Neuronal stem cell (in vitro differentiated cells): ENCODE measurements at regions not wholly inside any gene's neighbourhood (a gene's known extent, or its start where the extent isn't known, plus 50 kb on each side); places are given as distances from the start of the nearest gene placed in this dataset.

ENCODE experiments used
- DNase-seq: peaks from one replicate; pipeline ENCODE4 v3.0.0-alpha.2; 2013; ENCODE audit warnings: low spot score
- H2AFZ ChIP-seq: one replicate; pipeline ENCODE4 v1.6.1; 2013; ENCODE audit warnings: mild to moderate bottlenecking, low read length, inconsistent platforms
- H2AK5ac ChIP-seq: 2 replicates; pipeline ENCODE4 v1.6.1; 2013; ENCODE audit warnings: low read depth, mild to moderate bottlenecking, inconsistent platforms, low read length, moderate library complexity, mixed read lengths
- H2BK120ac ChIP-seq: 2 replicates; pipeline ENCODE4 v1.6.1; 2013; ENCODE audit warnings: low read depth, mild to moderate bottlenecking, inconsistent platforms, low read length, moderate library complexity, mixed read lengths
- H2BK12ac ChIP-seq: one replicate; pipeline ENCODE4 v1.6.1; 2013; ENCODE audit warnings: low read length, inconsistent platforms
- H2BK15ac ChIP-seq: 2 replicates; pipeline ENCODE4 v1.6.1; 2013; ENCODE audit warnings: mild to moderate bottlenecking, low read length, inconsistent platforms, mixed read lengths
- H2BK5ac ChIP-seq: one replicate; pipeline ENCODE4 v1.6.1; 2013; ENCODE audit warnings: inconsistent platforms, mild to moderate bottlenecking, low read length, moderate library complexity
- H3K14ac ChIP-seq: one replicate; pipeline ENCODE4 v1.6.1; 2013; ENCODE audit warnings: low read length, inconsistent platforms
- H3K18ac ChIP-seq: 2 replicates; pipeline ENCODE4 v1.6.1; 2013; ENCODE audit warnings: low read length, inconsistent platforms
- H3K23ac ChIP-seq: 2 replicates; pipeline ENCODE4 v1.6.1; 2013; ENCODE audit warnings: low read depth, mild to moderate bottlenecking, mixed read lengths, low read length, inconsistent platforms; ENCODE audit not compliant: poor library complexity
- H3K27ac ChIP-seq: replicated peaks from 3 replicates; pipeline ENCODE4 v1.5.1; 2013; ENCODE audit warnings: low read length, inconsistent platforms
- H3K27me3 ChIP-seq, 3 experiments: 2 replicates each; pipeline ENCODE4 v1.6.1; 2013; ENCODE audit warnings: low read length in 3 of 3, mild to moderate bottlenecking in 2 of 3, inconsistent platforms in 1 of 3, low read depth in 1 of 3, mixed read lengths in 1 of 3, moderate library complexity in 1 of 3; ENCODE audit not compliant: control insufficient read depth in 3 of 3, insufficient read depth in 3 of 3
- H3K36me3 ChIP-seq, 2 donors: replicated peaks in 1 of 2; 2 replicates each; pipeline ENCODE4 v1.6.1; 2013; ENCODE audit warnings: low read length in 2 of 2; ENCODE audit not compliant: control insufficient read depth in 2 of 2, insufficient read depth in 2 of 2
- H3K4ac ChIP-seq: 2 replicates; pipeline ENCODE4 v1.6.1; 2013; ENCODE audit warnings: inconsistent platforms, mild to moderate bottlenecking, low read length, moderate library complexity
- H3K4me1 ChIP-seq, 2 donors: 1 replicate in 1 of 2; 2 replicates in 1 of 2; pipeline ENCODE4 v1.6.1; 2013; ENCODE audit warnings: low read length in 2 of 2, low read depth in 1 of 2; ENCODE audit not compliant: control insufficient read depth in 2 of 2, insufficient read depth in 1 of 2
- H3K4me2 ChIP-seq: one replicate; pipeline ENCODE4 v1.6.1; 2013; ENCODE audit warnings: mild to moderate bottlenecking, low read length, inconsistent platforms; ENCODE audit not compliant: insufficient read depth, poor library complexity, severe bottlenecking
- H3K4me3 ChIP-seq, 2 donors: 2 replicates each; pipeline ENCODE4 v1.5.1; 2013; ENCODE audit warnings: low read length in 2 of 2, mild to moderate bottlenecking in 2 of 2, inconsistent platforms in 1 of 2, moderate library complexity in 1 of 2
- H3K79me1 ChIP-seq: one replicate; pipeline ENCODE4 v1.6.1; 2013; ENCODE audit warnings: low read depth, mild to moderate bottlenecking, inconsistent platforms, low read length, moderate library complexity
- H3K9ac ChIP-seq: one replicate; pipeline ENCODE4 v1.6.1; 2013; ENCODE audit warnings: mild to moderate bottlenecking, low read depth, low read length, inconsistent platforms; ENCODE audit not compliant: poor library complexity
- H3K9me3 ChIP-seq, 2 donors: replicated peaks in 1 of 2; 2 replicates each; pipeline versions ENCODE3 to v1.6.1; 2013; ENCODE audit warnings: low read length in 2 of 2, mild to moderate bottlenecking in 2 of 2, inconsistent platforms in 1 of 2, low read depth in 1 of 2, mixed read lengths in 1 of 2, moderate library complexity in 1 of 2; ENCODE audit not compliant: control insufficient read depth in 2 of 2, insufficient read depth in 1 of 2
- H4K8ac ChIP-seq: one replicate; pipeline ENCODE4 v1.6.1; 2013; ENCODE audit warnings: low read depth, mild to moderate bottlenecking, inconsistent platforms, low read length, moderate library complexity
- H4K91ac ChIP-seq: one replicate; pipeline ENCODE4 v1.6.1; 2013; ENCODE audit warnings: low read length, low read depth, mild to moderate bottlenecking, inconsistent platforms; ENCODE audit not compliant: poor library complexity
- WGBS, 2 donors: extraction: QIAGEN DNeasy Blood & Tissue Kit; methylation state at CpG; one replicate each; pipeline ENCODE4 v1.1.7; 2013; ENCODE audit warnings: missing lambda C conversion rate in 2 of 2, mixed read lengths in 1 of 2; ENCODE audit not compliant: insufficient read length in 2 of 2, insufficient replicate concordance in 1 of 2; ENCODE audit errors: extremely low coverage in 2 of 2; 5-methylcytosine and 5-hydroxymethylcytosine counted together

DNA sequence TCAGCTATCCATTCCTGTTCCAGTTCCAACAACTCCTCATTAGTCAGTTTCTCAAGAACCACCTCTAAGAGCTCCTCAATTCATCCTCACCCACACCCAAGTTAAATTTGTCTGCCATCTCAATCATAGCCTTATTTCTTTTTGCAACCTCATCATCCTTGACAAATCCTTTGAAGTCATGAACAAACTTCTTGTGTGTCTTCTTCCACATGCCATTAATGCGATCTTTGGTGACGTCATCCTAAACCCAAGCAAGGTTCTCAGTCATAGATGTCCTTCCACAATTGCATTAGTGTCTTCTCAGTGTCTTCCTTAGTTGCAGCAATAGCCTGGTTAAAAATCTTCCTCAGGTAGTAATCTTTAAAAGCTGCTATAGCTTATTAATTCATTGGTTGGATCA, 71.2 kb upstream of the FSIP2 start:
- no peaks in the 10 kb centered on the region for H3K27me3 ChIP-seq
- H2BK15ac ChIP-seq = no peak overlapping the region
- no peak overlapping the region for H3K9ac ChIP-seq
- H2AFZ ChIP-seq = no peak overlapping the region
- H3K4me1 ChIP-seq = peaks cover 0 to 1% of the 10 kb centered on the region in 2 donors
- H4K8ac ChIP-seq = no peak overlapping the region
- no peak for DNase-seq
- no CpG with 5 or more reads among the region's 2 CpGs for WGBS, 2 donors
- no peak overlapping the region for H4K91ac ChIP-seq
- no peaks in the 10 kb centered on the region for H3K36me3 ChIP-seq
- no peak overlapping the region for H3K27ac ChIP-seq
- no peaks in the 10 kb centered on the region for H3K79me1 ChIP-seq
- H3K14ac ChIP-seq = no peak overlapping the region
- H2BK5ac ChIP-seq = no peak overlapping the region
- no peak overlapping the region for H2AK5ac ChIP-seq
- H3K9me3 ChIP-seq = no peaks in the 10 kb centered on the region
- no peak overlapping the region for H3K4me2 ChIP-seq
- H3K23ac ChIP-seq = no peak overlapping the region
- H3K4me3 ChIP-seq = no peak overlapping the region
- H2BK120ac ChIP-seq = no peak overlapping the region
- H3K4ac ChIP-seq = no peak overlapping the region
- H2BK12ac ChIP-seq = no peak overlapping the region
- H3K18ac ChIP-seq = no peak overlapping the region

DNA sequence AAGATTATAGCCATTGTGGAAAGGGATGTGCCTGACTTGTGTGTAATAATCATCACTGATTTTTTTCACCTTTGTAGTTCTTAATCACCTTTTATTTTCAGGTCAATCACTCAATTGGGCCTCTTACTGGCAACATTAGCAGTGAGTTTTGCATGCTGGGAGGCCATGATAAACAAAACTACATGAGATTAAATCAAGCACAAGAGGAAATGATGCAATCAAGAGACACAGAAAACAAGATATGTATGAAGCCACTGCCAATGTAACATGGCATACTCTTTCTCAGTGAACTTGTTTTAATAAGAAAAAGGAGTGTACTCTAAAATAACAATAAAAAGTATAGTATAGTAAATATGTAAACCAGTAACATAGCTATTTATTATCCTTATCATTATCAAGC, 69.9 kb upstream of the FSIP2 start:
- no peak overlapping the region for H4K8ac ChIP-seq
- H3K4ac ChIP-seq = no peak overlapping the region
- no peak overlapping the region for H2AFZ ChIP-seq
- no peak overlapping the region for H2BK5ac ChIP-seq
- no peak overlapping the region for H2BK15ac ChIP-seq
- no peaks in the 10 kb centered on the region for H3K79me1 ChIP-seq
- no peak overlapping the region for H4K91ac ChIP-seq
- H3K14ac ChIP-seq = no peak overlapping the region
- no peak overlapping the region for H3K9ac ChIP-seq
- no peaks in the 10 kb centered on the region for H3K36me3 ChIP-seq
- no peak overlapping the region for H3K4me3 ChIP-seq
- H3K23ac ChIP-seq = no peak overlapping the region
- no peak overlapping the region for H2BK120ac ChIP-seq
- no peak overlapping the region for H2AK5ac ChIP-seq
- H3K9me3 ChIP-seq = no peaks in the 10 kb centered on the region
- DNase-seq = no peak
- H3K4me2 ChIP-seq = no peak overlapping the region
- no peak overlapping the region for H3K18ac ChIP-seq
- H3K4me1 ChIP-seq = peaks cover 0 to 1% of the 10 kb centered on the region in 2 donors
- H3K27me3 ChIP-seq = no peaks in the 10 kb centered on the region
- H3K27ac ChIP-seq = no peak overlapping the region
- no peak overlapping the region for H2BK12ac ChIP-seq

DNA sequence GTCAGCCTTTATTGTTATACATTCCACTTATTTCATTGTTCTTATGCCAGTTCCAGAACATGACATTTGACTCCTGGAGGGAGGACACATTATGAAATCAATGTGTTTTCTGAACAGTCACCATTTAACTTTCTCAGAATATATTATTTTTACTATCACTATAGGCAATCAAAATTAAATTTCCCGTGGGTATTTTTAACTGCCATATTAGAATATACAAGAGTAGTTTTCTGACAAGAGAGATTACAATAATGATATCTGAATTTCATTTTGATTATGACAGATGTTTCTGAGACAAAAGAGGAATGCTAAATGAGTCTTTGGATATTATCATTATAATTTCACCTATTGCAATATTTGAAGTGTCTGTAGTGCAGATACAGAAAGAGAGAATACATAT, 64.4 kb upstream of the FSIP2 start:
- H3K18ac ChIP-seq = no peak overlapping the region
- no peak overlapping the region for H2BK120ac ChIP-seq
- no peak overlapping the region for H3K27ac ChIP-seq
- no peak overlapping the region for H3K9ac ChIP-seq
- no peak overlapping the region for H2BK5ac ChIP-seq
- no peak overlapping the region for H3K4ac ChIP-seq
- H3K79me1 ChIP-seq = no peaks in the 10 kb centered on the region
- no peak overlapping the region for H2AK5ac ChIP-seq
- H2BK12ac ChIP-seq = no peak overlapping the region
- H2AFZ ChIP-seq = no peak overlapping the region
- H3K23ac ChIP-seq = no peak overlapping the region
- no peak overlapping the region for H3K4me3 ChIP-seq
- H3K4me2 ChIP-seq = no peak overlapping the region
- H3K36me3 ChIP-seq = no peaks in the 10 kb centered on the region
- no peak overlapping the region for H4K8ac ChIP-seq
- H2BK15ac ChIP-seq = no peak overlapping the region
- no peak overlapping the region for H3K14ac ChIP-seq
- no peak for DNase-seq
- H3K9me3 ChIP-seq = peaks cover 0 to 10% of the 10 kb centered on the region in 2 donors
- no peaks in the 10 kb centered on the region for H3K4me1 ChIP-seq
- no CpG with 5 or more reads among the region's 1 CpG for WGBS, 2 donors
- H3K27me3 ChIP-seq = no peaks in the 10 kb centered on the region
- H4K91ac ChIP-seq = no peak overlapping the region

DNA sequence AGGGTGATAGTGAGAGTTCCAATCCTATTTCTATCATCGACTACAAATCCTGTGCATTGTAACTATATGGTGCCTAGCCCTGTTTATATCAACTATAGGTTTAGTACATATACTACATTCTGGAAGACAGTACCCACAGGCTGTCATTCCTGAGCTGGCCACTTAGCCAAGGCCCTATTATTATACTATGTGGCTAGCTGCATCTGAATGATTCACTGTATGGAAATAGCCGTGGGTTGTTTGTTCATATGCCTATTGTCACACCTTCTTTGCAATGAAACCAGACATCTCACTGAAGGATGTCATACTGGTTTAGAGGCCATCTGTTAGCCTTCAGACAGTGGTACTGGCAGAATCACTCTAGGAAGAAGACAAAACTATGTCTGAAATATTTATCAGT, 62.3 kb upstream of the FSIP2 start:
- DNase-seq = no peak
- Histone ChIP-seq H2BK120ac (no peak overlapping the region), H3K79me1 (no peaks in the 10 kb centered on the region), H3K4ac (no peak overlapping the region), H3K4me3 (no peak overlapping the region), H3K9ac (no peak overlapping the region), H3K18ac (no peak overlapping the region), H2BK12ac (no peak overlapping the region), H2AFZ (no peak overlapping the region), H3K27me3 (no peaks in the 10 kb centered on the region), H4K8ac (no peak overlapping the region), H3K4me2 (no peak overlapping the region), H2BK15ac (no peak overlapping the region), H3K23ac (no peak overlapping the region), H2BK5ac (no peak overlapping the region), H3K14ac (no peak overlapping the region), H2AK5ac (no peak overlapping the region), H3K4me1 (no peaks in the 10 kb centered on the region), H3K27ac (no peak overlapping the region), H3K9me3 (peaks cover 0 to 10% of the 10 kb centered on the region in 2 donors), H3K36me3 (no peaks in the 10 kb centered on the region), H4K91ac (no peak overlapping the region)
- no CpG with 5 or more reads among the region's 2 CpGs for WGBS, 2 donors
